ENCODE measurements at regions not wholly inside any gene's neighbourhood (a gene's known extent, or its start where the extent isn't known, plus 50 kb on each side); places are given as distances from the start of the nearest gene placed in this dataset.

GRCh38 chr11:126113963-126114362 lies 51.3 kb upstream of the CDON start:
- TF ChIP-seq ZFP3 (CRISPR knock-in tag; IDR thresholded peaks at IDR 0.05) (no peak), CSRNP3 (CRISPR knock-in tag; IDR thresholded peaks at IDR 0.05) (no peak), ARNTL (CRISPR knock-in tag; IDR thresholded peaks at IDR 0.05; ENCODE audit: borderline replicate concordance, low read depth) (no peak), POU6F1 (CRISPR knock-in tag; IDR thresholded peaks at IDR 0.05; ENCODE audit: borderline replicate concordance, low read depth) (no peak), ESRRG (CRISPR knock-in tag; IDR thresholded peaks at IDR 0.05) (no peak)
- ATAC-seq: no peak

GRCh38 chr11:126113515-126113957 lies 50.9 kb upstream of the CDON start:
- TF ChIP-seq CSRNP3 (CRISPR knock-in tag; IDR thresholded peaks at IDR 0.05): no peak
- 0 out of 2 replicates have a peak, but pooled peaks have one; percentile 11 for TF ChIP-seq ZFP3 (CRISPR knock-in tag; IDR thresholded peaks at IDR 0.05)
- peak; percentile 86 for ATAC-seq

GRCh38 chr11:126113012-126113411 lies 50.3 kb upstream of the CDON start:
- ATAC-seq: no peak
- TF ChIP-seq PPARA (CRISPR knock-in tag; IDR thresholded peaks at IDR 0.05; ENCODE audit: borderline replicate concordance) (no peak), TOX (CRISPR knock-in tag; IDR thresholded peaks at IDR 0.05; ENCODE audit: borderline replicate concordance) (no peak), ARNTL (CRISPR knock-in tag; IDR thresholded peaks at IDR 0.05; ENCODE audit: borderline replicate concordance, low read depth) (no peak), ZNF70 (CRISPR knock-in tag; IDR thresholded peaks at IDR 0.05) (no peak), CSRNP3 (CRISPR knock-in tag; IDR thresholded peaks at IDR 0.05) (no peak), PATZ1 (CRISPR knock-in tag; IDR thresholded peaks at IDR 0.05; ENCODE audit: borderline replicate concordance) (no peak), ZFP30 (CRISPR knock-in tag; IDR thresholded peaks at IDR 0.05) (no peak), RARB (CRISPR knock-in tag; IDR thresholded peaks at IDR 0.05) (no peak), CREB5 (CRISPR knock-in tag; IDR thresholded peaks at IDR 0.05; ENCODE audit: low read depth) (no peak), SNAI2 (CRISPR knock-in tag; IDR thresholded peaks at IDR 0.05) (no peak), TCF4 (CRISPR knock-in tag; IDR thresholded peaks at IDR 0.05; ENCODE audit: borderline replicate concordance) (no peak), OSR1 (CRISPR knock-in tag; IDR thresholded peaks at IDR 0.05) (no peak)

GRCh38 chr11:126112547-126112946 lies 49.9 kb upstream of the CDON start:
- TF ChIP-seq TCF4 (CRISPR knock-in tag; IDR thresholded peaks at IDR 0.05; ENCODE audit: borderline replicate concordance) (peak; percentile 85), TSHZ2 (CRISPR knock-in tag; IDR thresholded peaks at IDR 0.05) (peak; percentile 38; the same call in 1 of the 2 replicates), PPARA (CRISPR knock-in tag; IDR thresholded peaks at IDR 0.05; ENCODE audit: borderline replicate concordance) (no peak)

More at GRCh38 chr11:126112547-126112946, 49.9 kb upstream of the CDON start:
- peak; percentile 6 for ATAC-seq
